HCT116 (cell line): ENCODE measurements at regions not wholly inside any gene's neighbourhood (a gene's known extent, or its start where the extent isn't known, plus 50 kb on each side); places are given as distances from the start of the nearest gene placed in this dataset.

ENCODE experiments used
- ATAC-seq: fragments of 200-7000 bp; cut with Tn5 transposase; 2 replicates; pipeline ENCODE4 v1.9.1; 2020; ENCODE audit warnings: mild to moderate bottlenecking, moderate library complexity
- BruUV-seq: library from RNA; stranded (reverse); fragments of 400-500 nt; replicated peaks from 2 replicates; lab custom pipeline; 2021; lab: Mats Ljungman, UMichigan
- CTCF ChIA-PET: fragments of 300-600 bp; sonication (Branson Sonifier 250); formaldehyde crosslinking; loops from one replicate; lab custom pipeline; 2021; ENCODE audit warnings: antibody characterized with exemption; lab: Charles Lee
- POLR2A ChIA-PET: fragments of 300-600, 350-600 bp; sonication (Branson Sonifier 250); formaldehyde crosslinking; loops from one replicate; lab custom pipeline; 2021; ENCODE audit warnings: antibody characterized with exemption; lab: Charles Lee
- RAD21 ChIA-PET, 2 experiments: fragments of 300-600 bp; sonication (Branson Sonifier 250); formaldehyde crosslinking; loops; one replicate each; lab custom pipeline; 2023; ENCODE audit warnings: low total read pairs in 2 of 2; ENCODE audit not compliant: uncharacterized antibody in 2 of 2, unreplicated experiment in 2 of 2, low non-redundant PET in 1 of 2; lab: Charles Lee
- DNase-seq: peaks from one replicate; pipeline ENCODE4 v3.0.0-alpha.2; 2010; ENCODE audit warnings: low read depth, low spot score
- H2AFZ ChIP-seq: fragments of 200-600 bp; shearing (Covaris generic), sonication (generic); 2 replicates; pipeline ENCODE4 v1.6.1; 2017; ENCODE audit warnings: low read depth, mixed run types, mixed read lengths, antibody characterized with exemption, low read length; ENCODE audit not compliant: poor library complexity, severe bottlenecking
- H3K27ac ChIP-seq: 2 replicates; pipeline ENCODE4 v1.5.1; 2012; ENCODE audit warnings: low read depth, low read length
- H3K27me3 ChIP-seq: fragments of 200-600 bp; sonication (generic); 2 replicates; pipeline ENCODE4 v1.6.1; 2016; ENCODE audit warnings: mixed run types, low read length, mixed read lengths; ENCODE audit not compliant: insufficient read depth
- H3K36me3 ChIP-seq, 2 experiments: fragments of 200-500 bp in 1 of 2; fragments of 200-600 bp in 1 of 2; sonication (Bioruptor generic) in 1 of 2; sonication (generic) in 1 of 2; 2 replicates each; pipeline versions ENCODE4 v1.5.1 to v1.6.1; 2014 to 2016; ENCODE audit warnings: low read length in 2 of 2, inconsistent platforms in 1 of 2, mixed read lengths in 1 of 2, mixed run types in 1 of 2; ENCODE audit not compliant: insufficient read depth in 2 of 2, control insufficient read depth in 1 of 2
- H3K4me1 ChIP-seq, 2 experiments: fragments of 200-600 bp in 1 of 2; sonication (generic) in 1 of 2; 2 replicates each; pipeline versions ENCODE4 v1.5.1 to v1.6.1; 2012 to 2017; ENCODE audit warnings: low read length in 2 of 2, inconsistent platforms in 1 of 2, mild to moderate bottlenecking in 1 of 2, mixed read lengths in 1 of 2, mixed run types in 1 of 2, moderate library complexity in 1 of 2; ENCODE audit not compliant: insufficient read depth in 2 of 2, control insufficient read depth in 1 of 2
- H3K4me2 ChIP-seq: fragments of 200-600 bp; sonication (generic); 2 replicates; pipeline ENCODE4 v1.6.1; 2017; ENCODE audit warnings: mixed run types, low read length, mixed read lengths
- H3K4me3 ChIP-seq, 2 experiments: fragments of 200-600 bp in 1 of 2; sonication (generic) in 1 of 2; replicated peaks in 1 of 2; 2 replicates each; pipeline ENCODE4 v1.5.1; 2011 to 2016; ENCODE audit warnings: low read length in 2 of 2, control low read depth in 1 of 2, low read depth in 1 of 2, mild to moderate bottlenecking in 1 of 2, mixed read lengths in 1 of 2, mixed run types in 1 of 2
- H3K79me2 ChIP-seq: fragments of 200-600 bp; sonication (generic); 2 replicates; pipeline ENCODE4 v1.6.1; 2017; ENCODE audit warnings: mild to moderate bottlenecking, mixed run types, low read length, moderate library complexity, mixed read lengths; ENCODE audit not compliant: insufficient read depth
- H3K9ac ChIP-seq: fragments of 200-600 bp; sonication (generic); 2 replicates; pipeline ENCODE4 v1.6.1; 2016; ENCODE audit warnings: low read length, mixed read lengths
- H3K9me2 ChIP-seq: fragments of 200-600 bp; sonication (generic), shearing (Covaris generic); 2 replicates; pipeline ENCODE4 v1.6.1; 2017; ENCODE audit warnings: mixed run types, mild to moderate bottlenecking, moderate library complexity; ENCODE audit not compliant: insufficient read depth
- H3K9me3 ChIP-seq, 2 experiments: fragments of 200-500 bp in 1 of 2; fragments of 200-600 bp in 1 of 2; sonication (Bioruptor generic) in 1 of 2; sonication (generic) in 1 of 2; 2 replicates each; pipeline ENCODE4 v1.6.1; 2014 to 2017; ENCODE audit warnings: low read length in 2 of 2, mixed read lengths in 2 of 2, inconsistent platforms in 1 of 2, low read depth in 1 of 2, mild to moderate bottlenecking in 1 of 2, mixed run types in 1 of 2, moderate library complexity in 1 of 2; ENCODE audit not compliant: control insufficient read depth in 1 of 2, insufficient read depth in 1 of 2
- H4K20me1 ChIP-seq: fragments of 200-600 bp; sonication (generic), shearing (Covaris generic); 2 replicates; pipeline ENCODE4 v1.6.1; 2017; ENCODE audit warnings: mixed run types, mild to moderate bottlenecking, moderate library complexity; ENCODE audit not compliant: insufficient read depth
- ATF3 ChIP-seq: IDR thresholded peaks from 2 replicates; pipeline ENCODE4 v1.6.1; 2012
- CEBPB ChIP-seq: IDR thresholded peaks from 2 replicates; pipeline ENCODE4 v1.6.1; 2012; ENCODE audit warnings: low read depth
- EGR1 ChIP-seq: IDR thresholded peaks from 2 replicates; pipeline ENCODE4 v1.6.1; 2012; ENCODE audit warnings: low read depth
- ELF1 ChIP-seq: IDR thresholded peaks from 2 replicates; pipeline ENCODE4 v1.6.1; 2012; ENCODE audit warnings: low read depth, borderline replicate concordance
- POLR2A ChIP-seq: IDR thresholded peaks from 2 replicates; pipeline ENCODE4 v1.7.0; 2011; ENCODE audit warnings: borderline replicate concordance; ENCODE audit not compliant: insufficient read depth, insufficient read length; ENCODE audit errors: extremely low read depth
- POLR2AphosphoS5 ChIP-seq: IDR thresholded peaks from 2 replicates; pipeline ENCODE4 v1.6.1; 2011; ENCODE audit warnings: mild to moderate bottlenecking, low read depth, low read length, moderate library complexity
- REST ChIP-seq: IDR thresholded peaks from 2 replicates; pipeline ENCODE4 v1.6.1; 2012; ENCODE audit warnings: low read depth
- SIN3A ChIP-seq: IDR thresholded peaks from 2 replicates; pipeline ENCODE4 v1.6.1; 2012; ENCODE audit warnings: low read depth
- SP1 ChIP-seq: IDR thresholded peaks from 2 replicates; pipeline ENCODE4 v1.6.1; 2012; ENCODE audit warnings: low read depth
- YY1 ChIP-seq: IDR thresholded peaks from 2 replicates; pipeline ENCODE4 v1.6.1; 2011; ENCODE audit warnings: low read length, low read depth, moderate library complexity, mild to moderate bottlenecking; ENCODE audit not compliant: insufficient replicate concordance; ENCODE audit errors: extremely low read depth
- ZBTB33 ChIP-seq: IDR thresholded peaks from 2 replicates; pipeline ENCODE4 v1.6.1; 2011; ENCODE audit warnings: mild to moderate bottlenecking, low read length, moderate library complexity; ENCODE audit not compliant: insufficient replicate concordance; ENCODE audit errors: extremely low read depth
- ZFX ChIP-seq: fragments of 450-650 bp; IDR thresholded peaks from 2 replicates; pipeline ENCODE4 v1.6.1; 2017
- ZNF274 ChIP-seq: fragments of 200-500 bp; sonication (Bioruptor generic); IDR thresholded peaks from 2 replicates; pipeline ENCODE4 v1.6.1; 2014; ENCODE audit warnings: mild to moderate bottlenecking, low read depth, low read length, inconsistent platforms
- intact Hi-C: fragments of 100-400 bp; cut with micrococcal nuclease; formaldehyde crosslinking; loops from 2 replicates; pipeline ENCODE4 v1.10.0; 2022
- TF ChIP-seq, protein P1 (sequence below): IDR thresholded peaks from 2 replicates; pipeline ENCODE4 v1.6.1; 2012

GRCh38 chr20:40087496-40087895 lies 601.5 kb downstream of the MAFB start:
- DNase-seq (no peak), ATAC-seq (no peak)
- H3K9ac ChIP-seq, result no peak overlapping the region
- no peaks in the 10 kb centered on the region for H3K27me3 ChIP-seq
- H4K20me1 ChIP-seq, result no peaks in the 10 kb centered on the region
- no peak overlapping the region for H3K27ac ChIP-seq
- peaks cover 0 to 9% of the 10 kb centered on the region in 2 experiments; a peak in 2 of 4 replicates for H3K9me3 ChIP-seq
- no peak overlapping the region for H3K4me2 ChIP-seq
- POLR2A ChIA-PET, result no interaction called here
- no TSS peak for BruUV-seq
- TF ChIP-seq REST (no peak), CEBPB (no peak), ZNF274 (no peak), ZBTB33 (no peak), YY1 (no peak), POLR2AphosphoS5 (no peak), POLR2A (no peak), SIN3A (no peak), ZFX (no peak), EGR1 (no peak), SP1 (no peak), ATF3 (no peak), ELF1 (no peak)
- TF ChIP-seq, protein P1, sequence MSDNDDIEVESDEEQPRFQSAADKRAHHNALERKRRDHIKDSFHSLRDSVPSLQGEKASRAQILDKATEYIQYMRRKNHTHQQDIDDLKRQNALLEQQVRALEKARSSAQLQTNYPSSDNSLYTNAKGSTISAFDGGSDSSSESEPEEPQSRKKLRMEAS, result no peak
- no peaks in the 10 kb centered on the region for H3K9me2 ChIP-seq
- RAD21 ChIA-PET, result no interaction called here
- no peaks in the 10 kb centered on the region for H3K79me2 ChIP-seq
- no peak overlapping the region for H2AFZ ChIP-seq
- CTCF ChIA-PET, result no interaction called here
- H3K4me3 ChIP-seq, result no peak overlapping the region
- H3K4me1 ChIP-seq, result no peaks in the 10 kb centered on the region
- H3K36me3 ChIP-seq, result no peaks in the 10 kb centered on the region
- intact Hi-C loops, result no loop called here
